Testis (tissue), 2 donors: ENCODE measurements at regions not wholly inside any gene's neighbourhood (a gene's known extent, or its start where the extent isn't known, plus 50 kb on each side); places are given as distances from the start of the nearest gene placed in this dataset.

Source experiments
- DNase-seq: peaks from one replicate; pipeline ENCODE4 v3.0.0-alpha.2; 2019
- H3K27ac ChIP-seq, 2 donors: fragments of 200-600 bp; sonication (generic); one replicate each; pipeline ENCODE4 v1.5.1; 2019
- H3K27me3 ChIP-seq: fragments of 200-600 bp; sonication (generic); one replicate; pipeline ENCODE4 v1.5.1; 2019
- H3K36me3 ChIP-seq: fragments of 200-600 bp; sonication (generic); one replicate; pipeline ENCODE4 v1.5.1; 2017; ENCODE audit warnings: low read depth; ENCODE audit errors: missing control alignments
- H3K4me1 ChIP-seq: fragments of 200-600 bp; sonication (generic); one replicate; pipeline ENCODE4 v1.5.1; 2019
- H3K4me3 ChIP-seq, 2 donors: fragments of 200-600 bp; sonication (generic); one replicate each; pipeline ENCODE4 v1.5.1; 2017 to 2019
- H3K9me3 ChIP-seq: fragments of 200-600 bp; sonication (generic); one replicate; pipeline ENCODE4 v1.5.1; 2017
- CTCF ChIP-seq, 3 experiments: fragments of 450-650 bp in 2 of 3; fragments of 200-600 bp in 1 of 3; sonication (generic) in 1 of 3; IDR thresholded peaks; one replicate each; pipeline ENCODE4 v1.5.1; 2016 to 2019; ENCODE audit warnings: antibody characterized with exemption in 3 of 3, mild to moderate bottlenecking in 2 of 3, moderate library complexity in 1 of 3
- POLR2A ChIP-seq: fragments of 450-650 bp; IDR thresholded peaks from one replicate; pipeline ENCODE4 v1.6.1; 2017; ENCODE audit warnings: antibody characterized with exemption, mild to moderate bottlenecking, moderate library complexity
- WGBS, 2 donors: methylation state at CpG; one replicate each; pipeline ENCODE4 v1.1.5; 2018; 5-methylcytosine and 5-hydroxymethylcytosine counted together
- intact Hi-C: fragments of 100-400 bp; cut with DNase I; formaldehyde crosslinking; loops from one replicate; pipeline ENCODE4 v1.15.1; 2023; ENCODE audit warnings: low total_unique reads

GRCh38 chr4:165678936-165679325 is 194.1 kb upstream of the TLL1 start:
- Histone ChIP-seq H3K27me3 (no peaks in the 10 kb centered on the region), H3K27ac (no peak overlapping the region), H3K9me3 (no peaks in the 10 kb centered on the region), H3K36me3 (no peaks in the 10 kb centered on the region), H3K4me1 (no peaks in the 10 kb centered on the region), H3K4me3 (no peak overlapping the region)
- 40 to 43% methylated on average over 1 of the region's 1 CpG for WGBS, 2 donors
- no peak for DNase-seq
- TF ChIP-seq CTCF (IDR thresholded peaks at IDR 0.05) (no peak), POLR2A (no peak)
- intact Hi-C loops: no loop called here

GRCh38 chr4:165680821-165681220 is 192.2 kb upstream of the TLL1 start:
- Histone ChIP-seq H3K4me3 (no peak overlapping the region), H3K27me3 (no peaks in the 10 kb centered on the region), H3K9me3 (no peaks in the 10 kb centered on the region), H3K4me1 (no peaks in the 10 kb centered on the region), H3K27ac (no peak overlapping the region), H3K36me3 (no peaks in the 10 kb centered on the region)
- WGBS, 2 donors: 86 to 89% methylated on average over 5 of the region's 5 CpGs
- TF ChIP-seq CTCF (IDR thresholded peaks at IDR 0.05) (no peak), POLR2A (no peak)
- no peak for DNase-seq
- intact Hi-C loops: no loop called here

GRCh38 chr4:165682611-165683010 is 190.4 kb upstream of the TLL1 start:
- TF ChIP-seq CTCF (IDR thresholded peaks at IDR 0.05): no peak
- no peak for TF ChIP-seq POLR2A
- no peak for DNase-seq
- no peaks in the 10 kb centered on the region for H3K36me3 ChIP-seq
- intact Hi-C loops: no loop called here
- 36 to 84% methylated on average over 1 of the region's 1 CpG for WGBS, 2 donors
- H3K27me3 ChIP-seq: no peaks in the 10 kb centered on the region
- H3K9me3 ChIP-seq: no peaks in the 10 kb centered on the region
- no peaks in the 10 kb centered on the region for H3K4me1 ChIP-seq
- H3K27ac ChIP-seq: no peak overlapping the region
- H3K4me3 ChIP-seq: no peak overlapping the region

- no peaks in the 10 kb centered on the region for H3K9me3 ChIP-seq
- H3K4me1 ChIP-seq: no peaks in the 10 kb centered on the region
- no peak for DNase-seq
- no peaks in the 10 kb centered on the region for H3K27me3 ChIP-seq
- TF ChIP-seq CTCF (IDR thresholded peaks at IDR 0.05) (no peak), POLR2A (no peak)
- 76 to 78% methylated on average over 7 of the region's 7 CpGs for WGBS, 2 donors
- no peak overlapping the region for H3K27ac ChIP-seq
- no peaks in the 10 kb centered on the region for H3K36me3 ChIP-seq
- no peak overlapping the region for H3K4me3 ChIP-seq
- intact Hi-C loops: no loop called here
These were observed 188.7 kb upstream of the TLL1 start for GRCh38 chr4:165684177-165684805.

GRCh38 chr4:165686756-165687155 is 186.3 kb upstream of the TLL1 start:
- Histone ChIP-seq H3K9me3 (no peaks in the 10 kb centered on the region), H3K4me1 (no peaks in the 10 kb centered on the region), H3K4me3 (no peak overlapping the region), H3K27ac (no peak overlapping the region), H3K36me3 (no peaks in the 10 kb centered on the region), H3K27me3 (no peaks in the 10 kb centered on the region)
- intact Hi-C loops: no loop called here
- no peak for TF ChIP-seq POLR2A
- no peak for TF ChIP-seq CTCF (IDR thresholded peaks at IDR 0.05)
- DNase-seq: no peak
- WGBS, 2 donors: 92 to 93% methylated on average over 3 of the region's 3 CpGs
